ENCODE measurements at regions not wholly inside any gene's neighbourhood (a gene's known extent, or its start where the extent isn't known, plus 50 kb on each side); places are given as distances from the start of the nearest gene placed in this dataset.

- Histone ChIP-seq H3K36me3 (ENCODE audit: control insufficient read depth in 2 of 4, insufficient read depth in 4 of 4, low read length in 3 of 4) (no peaks in the 10 kb centered on the region), H2BK120ac (replicated peaks; ENCODE audit: low read depth, low read length) (peak overlapping the region; percentile 48), H3K23ac (ENCODE audit: insufficient read length) (no peak overlapping the region), H2BK20ac (ENCODE audit: low read length) (0 out of 2 replicates have a peak overlapping the region, but pooled peaks have one; percentile 13), H4K8ac (ENCODE audit: extremely low read depth, insufficient read depth, low read length) (no peak overlapping the region), H4K20me1 (replicated peaks in 1 of 2; ENCODE audit: control insufficient read depth in 1 of 2, insufficient read depth in 2 of 2, low read length in 2 of 2) (no peaks in the 10 kb centered on the region), H3K9me3 (ENCODE audit: insufficient read depth in 2 of 2, low read depth in 1 of 2, low read length in 1 of 2) (no peaks in the 10 kb centered on the region), H3K9ac (replicated peaks in 1 of 4; ENCODE audit: extremely low read depth in 1 of 4, low read depth in 3 of 4, low read length in 3 of 4) (no peak overlapping the region), H3K27me3 (replicated peaks in 1 of 4; ENCODE audit: control insufficient read depth in 3 of 4, extremely low read depth in 1 of 4, insufficient read depth in 3 of 4, low read length in 3 of 4) (peaks cover 0 to 1% (median 0%) of the 10 kb centered on the region in 4 experiments; a peak in 1 of 7 replicates), H3K4ac (replicated peaks; ENCODE audit: insufficient read length, low read depth, low read length) (no peak overlapping the region), H3K4me1 (replicated peaks in 1 of 4; ENCODE audit: control insufficient read depth in 3 of 4, insufficient read depth in 4 of 4, low read length in 3 of 4) (peaks cover 6 to 15% (median 7%) of the 10 kb centered on the region in 4 experiments; a peak in 6 of 7 replicates), H3K56ac (replicated peaks; ENCODE audit: insufficient read length, low read depth, low read length) (no peak overlapping the region), H3K4me2 (ENCODE audit: insufficient read depth in 1 of 2, low read depth in 2 of 2, low read length in 2 of 2) (peak overlapping the region in 1 of 2 experiments; percentile 71; a peak in 1 of 4 replicates), H3K79me2 (ENCODE audit: control insufficient read depth in 1 of 2, insufficient read depth in 2 of 2, low read length in 2 of 2) (no peaks in the 10 kb centered on the region), H3K14ac (ENCODE audit: insufficient read length) (no peak overlapping the region), H2BK5ac (ENCODE audit: low read depth, low read length) (no peak overlapping the region), H3K18ac (ENCODE audit: extremely low read depth, low read length) (no peak overlapping the region), H2AFZ (ENCODE audit: low read length) (no peak overlapping the region), H2AK5ac (ENCODE audit: low read depth, low read length) (no peak overlapping the region), H3K79me1 (ENCODE audit: low read depth, low read length) (no peaks in the 10 kb centered on the region), H4K91ac (replicated peaks; ENCODE audit: insufficient read length, low read length) (no peak overlapping the region), H2BK12ac (ENCODE audit: low read depth, low read length) (no peak overlapping the region), H3K23me2 (ENCODE audit: low read depth, low read length) (no peaks in the 10 kb centered on the region), H2BK15ac (ENCODE audit: low read length) (no peak overlapping the region), H3K4me3 (ENCODE audit: extremely low read depth in 1 of 4, insufficient read depth in 2 of 4, low read depth in 3 of 4, low read length in 4 of 4) (no peak overlapping the region), H3K27ac (ENCODE audit: low read depth, low read length) (no peak overlapping the region), H4K5ac (ENCODE audit: insufficient read length, low read depth, low read length) (no peak overlapping the region)
- TF ChIP-seq MAX (IDR thresholded peaks at IDR 0.05) (no peak), SIX5 (IDR thresholded peaks at IDR 0.05; ENCODE audit: low read depth, low read length) (no peak), HDAC6 (IDR thresholded peaks at IDR 0.05; ENCODE audit: low read depth, low read length) (no peak), KDM5A (IDR thresholded peaks at IDR 0.05; ENCODE audit: low read length) (no peak), HDAC2 (IDR thresholded peaks at IDR 0.05; ENCODE audit: borderline replicate concordance in 1 of 2, low read depth in 2 of 2, low read length in 2 of 2) (no peak), POU5F1 (IDR thresholded peaks at IDR 0.05; ENCODE audit: low read depth, low read length) (no peak), CREB1 (IDR thresholded peaks at IDR 0.05) (no peak), GABPA (IDR thresholded peaks at IDR 0.05; ENCODE audit: borderline replicate concordance, insufficient read depth, low read length) (no peak), YY1 (IDR thresholded peaks at IDR 0.05; ENCODE audit: low read depth, low read length) (no peak), SIRT6 (IDR thresholded peaks at IDR 0.05; ENCODE audit: low read length) (no peak), SRF (IDR thresholded peaks at IDR 0.05; ENCODE audit: low read depth, low read length) (no peak)
- FAIRE-seq (no peak), DNase-seq (ENCODE audit: low read depth in 1 of 2, low spot score in 2 of 2) (no peak)
- 76% methylated on average over 7 of the region's 7 CpGs; no CpG with 5 or more reads in 1 of the 2 experiments for WGBS, 2 experiments (ENCODE audit: extremely low coverage in 1 of 2, insufficient coverage in 1 of 2, insufficient read length in 1 of 2, insufficient replicate concordance in 2 of 2, low coverage in 1 of 2, low lambda C conversion rate in 2 of 2, missing lambda C conversion rate in 1 of 2)
- ChIA-PET CTCF (ENCODE audit: partially characterized antibody) (interaction anchor here (0.6 to 1.5 kb wide), 2 partner anchors 25 to 127 kb away, joined by 3 to 4 read pairs; no protein-coding TSS in a partner anchor), POLR2A (ENCODE audit: partially characterized antibody) (no interaction called here)
Observed at GRCh38 chr4:14621731-14622463, 380.4 kb upstream of the CPEB2 start.

Measured in H1 (cell line).